ENCODE measurements at regions not wholly inside any gene's neighbourhood (a gene's known extent, or its start where the extent isn't known, plus 50 kb on each side); places are given as distances from the start of the nearest gene placed in this dataset.
"Not testable (repeated sequence)": the region's sequence is repeated elsewhere in the genome, so short reads cannot be mapped to it uniquely, and the experiment has no call there.

DNA sequence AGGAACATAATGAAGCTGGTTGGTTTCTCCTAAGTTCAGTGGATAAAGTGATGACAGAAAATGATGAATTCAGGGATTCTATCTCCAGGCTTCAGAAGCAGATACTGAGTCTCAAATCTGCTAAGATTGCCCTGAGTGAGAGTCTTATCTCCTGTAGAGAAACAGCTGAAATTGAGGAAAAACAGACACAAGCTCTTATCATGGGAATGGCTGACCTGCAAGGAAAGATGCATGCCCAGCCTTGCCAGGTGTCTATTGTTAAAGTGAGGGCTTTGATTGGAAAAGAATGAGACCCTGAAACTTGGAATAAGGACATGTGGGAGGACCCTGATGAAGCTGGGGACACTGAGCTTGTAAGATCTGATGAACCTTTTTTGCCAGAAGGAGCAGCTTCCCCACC is 100.3 kb downstream of the DNAJB9 start:
- Histone ChIP-seq H3K4me1 (ENCODE audit: low read length) (no peaks in the 10 kb centered on the region), H3K27me3 (replicated peaks; ENCODE audit: insufficient read depth, low read length) (no peaks in the 10 kb centered on the region), H3K4me3 (ENCODE audit: low read length) (no peak overlapping the region), H3K9me2 (replicated peaks; ENCODE audit: insufficient read depth, low read length) (no peaks in the 10 kb centered on the region), H2AFZ (ENCODE audit: low read length) (no peak overlapping the region), H3K4me2 (ENCODE audit: low read depth, low read length) (no peak overlapping the region), H3K79me2 (ENCODE audit: low read length) (no peaks in the 10 kb centered on the region), H3K27ac (ENCODE audit: low read length) (no peak overlapping the region), H4K20me1 (ENCODE audit: insufficient read depth, low read length) (no peaks in the 10 kb centered on the region), H3K9me3 (replicated peaks; ENCODE audit: insufficient read depth, low read length) (no peaks in the 10 kb centered on the region), H3K36me3 (replicated peaks; ENCODE audit: insufficient read depth, low read length) (no peaks in the 10 kb centered on the region), H3F3A (ENCODE audit: insufficient read depth, low read length) (no peaks in the 10 kb centered on the region), H3K9ac (ENCODE audit: low read length) (no peak overlapping the region)
- no peak for DNase-seq
- TF ChIP-seq EZH2 (optimal IDR thresholded peaks at IDR 0.05; ENCODE audit: low read depth, low read length) (no peak), EZH2phosphoT487 (IDR thresholded peaks at IDR 0.05; ENCODE audit: low read length) (no peak)
- TF ChIP-seq, protein P1, sequence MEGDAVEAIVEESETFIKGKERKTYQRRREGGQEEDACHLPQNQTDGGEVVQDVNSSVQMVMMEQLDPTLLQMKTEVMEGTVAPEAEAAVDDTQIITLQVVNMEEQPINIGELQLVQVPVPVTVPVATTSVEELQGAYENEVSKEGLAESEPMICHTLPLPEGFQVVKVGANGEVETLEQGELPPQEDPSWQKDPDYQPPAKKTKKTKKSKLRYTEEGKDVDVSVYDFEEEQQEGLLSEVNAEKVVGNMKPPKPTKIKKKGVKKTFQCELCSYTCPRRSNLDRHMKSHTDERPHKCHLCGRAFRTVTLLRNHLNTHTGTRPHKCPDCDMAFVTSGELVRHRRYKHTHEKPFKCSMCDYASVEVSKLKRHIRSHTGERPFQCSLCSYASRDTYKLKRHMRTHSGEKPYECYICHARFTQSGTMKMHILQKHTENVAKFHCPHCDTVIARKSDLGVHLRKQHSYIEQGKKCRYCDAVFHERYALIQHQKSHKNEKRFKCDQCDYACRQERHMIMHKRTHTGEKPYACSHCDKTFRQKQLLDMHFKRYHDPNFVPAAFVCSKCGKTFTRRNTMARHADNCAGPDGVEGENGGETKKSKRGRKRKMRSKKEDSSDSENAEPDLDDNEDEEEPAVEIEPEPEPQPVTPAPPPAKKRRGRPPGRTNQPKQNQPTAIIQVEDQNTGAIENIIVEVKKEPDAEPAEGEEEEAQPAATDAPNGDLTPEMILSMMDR (IDR thresholded peaks at IDR 0.05; ENCODE audit: low read length), result no peak

- DNase-seq; H4K20me1 ChIP-seq (ENCODE audit: insufficient read depth, low read length); H2AFZ ChIP-seq (ENCODE audit: low read length): not testable (repeated sequence)
Measured at GRCh38 chr7:108673699-108674098, 104.0 kb downstream of the DNAJB9 start.

GRCh38 chr7:108684629-108685028 is 115.0 kb downstream of the DNAJB9 start:
- Histone ChIP-seq H3K4me2 (ENCODE audit: low read depth, low read length) (no peak overlapping the region), H3K79me2 (ENCODE audit: low read length) (no peaks in the 10 kb centered on the region), H3K4me1 (ENCODE audit: low read length) (no peaks in the 10 kb centered on the region), H4K20me1 (ENCODE audit: insufficient read depth, low read length) (no peaks in the 10 kb centered on the region), H3K9me2 (replicated peaks; ENCODE audit: insufficient read depth, low read length) (no peaks in the 10 kb centered on the region), H3F3A (ENCODE audit: insufficient read depth, low read length) (no peaks in the 10 kb centered on the region), H3K9me3 (replicated peaks; ENCODE audit: insufficient read depth, low read length) (no peaks in the 10 kb centered on the region), H3K27ac (ENCODE audit: low read length) (no peak overlapping the region), H2AFZ (ENCODE audit: low read length) (no peak overlapping the region), H3K4me3 (ENCODE audit: low read length) (no peak overlapping the region), H3K9ac (ENCODE audit: low read length) (no peak overlapping the region), H3K27me3 (replicated peaks; ENCODE audit: insufficient read depth, low read length) (no peaks in the 10 kb centered on the region), H3K36me3 (replicated peaks; ENCODE audit: insufficient read depth, low read length) (no peaks in the 10 kb centered on the region)
- no peak for DNase-seq
- TF ChIP-seq EZH2phosphoT487 (IDR thresholded peaks at IDR 0.05; ENCODE audit: low read length) (no peak), EZH2 (optimal IDR thresholded peaks at IDR 0.05; ENCODE audit: low read depth, low read length) (no peak)
- TF ChIP-seq, protein P1 (IDR thresholded peaks at IDR 0.05; ENCODE audit: low read length), result no peak

More at GRCh38 chr7:108673699-108674098, 104.0 kb downstream of the DNAJB9 start:
- H3K4me2 ChIP-seq (ENCODE audit: low read depth, low read length); H3K9me3 ChIP-seq (replicated peaks; ENCODE audit: insufficient read depth, low read length); H3K9me2 ChIP-seq (replicated peaks; ENCODE audit: insufficient read depth, low read length); H3K4me3 ChIP-seq (ENCODE audit: low read length); H3F3A ChIP-seq (ENCODE audit: insufficient read depth, low read length); H3K27me3 ChIP-seq (replicated peaks; ENCODE audit: insufficient read depth, low read length); H3K27ac ChIP-seq (ENCODE audit: low read length); H3K4me1 ChIP-seq (ENCODE audit: low read length); H3K9ac ChIP-seq (ENCODE audit: low read length); H3K36me3 ChIP-seq (replicated peaks; ENCODE audit: insufficient read depth, low read length); H3K79me2 ChIP-seq (ENCODE audit: low read length): not testable (repeated sequence)

- Histone ChIP-seq H3K9me2 (replicated peaks; ENCODE audit: insufficient read depth, low read length) (no peaks in the 10 kb centered on the region), H3K4me2 (ENCODE audit: low read depth, low read length) (no peak overlapping the region), H3K36me3 (replicated peaks; ENCODE audit: insufficient read depth, low read length) (no peaks in the 10 kb centered on the region), H3F3A (ENCODE audit: insufficient read depth, low read length) (no peaks in the 10 kb centered on the region), H3K9me3 (replicated peaks; ENCODE audit: insufficient read depth, low read length) (no peaks in the 10 kb centered on the region), H3K79me2 (ENCODE audit: low read length) (no peaks in the 10 kb centered on the region), H3K4me3 (ENCODE audit: low read length) (no peak overlapping the region), H3K27ac (ENCODE audit: low read length) (no peak overlapping the region), H3K9ac (ENCODE audit: low read length) (no peak overlapping the region), H3K4me1 (ENCODE audit: low read length) (no peaks in the 10 kb centered on the region), H2AFZ (ENCODE audit: low read length) (no peak overlapping the region), H4K20me1 (ENCODE audit: insufficient read depth, low read length) (no peaks in the 10 kb centered on the region), H3K27me3 (replicated peaks; ENCODE audit: insufficient read depth, low read length) (no peaks in the 10 kb centered on the region)
- no peak for DNase-seq
- TF ChIP-seq EZH2 (optimal IDR thresholded peaks at IDR 0.05; ENCODE audit: low read depth, low read length), result no peak
- TF ChIP-seq EZH2phosphoT487 (IDR thresholded peaks at IDR 0.05; ENCODE audit: low read length), result no peak
- TF ChIP-seq, protein P1 (IDR thresholded peaks at IDR 0.05; ENCODE audit: low read length), result no peak
Measured at GRCh38 chr7:108686494-108686893, 116.8 kb downstream of the DNAJB9 start.

Measured in MM.1S (cell line).